ENCODE measurements at regions not wholly inside any gene's neighbourhood (a gene's known extent, or its start where the extent isn't known, plus 50 kb on each side); places are given as distances from the start of the nearest gene placed in this dataset.

DNA sequence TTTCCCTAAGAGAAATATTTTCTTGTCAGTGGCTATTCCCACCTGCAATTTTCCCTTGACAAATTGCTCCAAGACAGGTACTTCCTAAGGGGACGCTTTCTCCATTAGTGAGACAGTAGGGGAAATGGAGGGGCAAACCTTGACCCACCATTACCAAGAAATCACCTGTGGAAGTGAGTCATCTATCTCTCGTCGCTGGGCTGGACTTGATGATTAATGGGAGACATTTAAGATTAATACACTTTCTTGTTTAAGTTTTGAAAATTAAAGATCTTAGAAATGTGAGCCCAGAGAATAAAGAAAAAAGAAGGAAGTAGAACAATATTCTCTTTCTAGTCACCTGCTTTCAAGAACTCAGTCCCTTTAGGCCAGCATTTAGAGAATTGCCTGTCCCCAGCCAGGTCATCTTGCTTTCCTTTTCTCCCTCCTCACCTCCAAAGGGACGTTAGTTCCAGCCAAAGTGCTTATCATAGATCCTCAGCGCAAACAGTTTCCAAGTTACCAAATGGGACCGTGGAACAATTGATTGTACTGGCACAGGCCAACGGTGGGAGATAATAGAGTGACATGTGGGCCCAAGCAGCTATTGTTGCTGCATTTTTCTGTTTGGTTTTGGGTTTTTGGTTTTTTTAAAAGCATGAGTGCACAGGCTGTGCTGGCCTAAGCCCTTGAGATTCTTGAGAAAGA lies 284.4 kb downstream of the ENC1 start:
- TF ChIP-seq CTCF (IDR thresholded peaks at IDR 0.05; ENCODE audit: borderline replicate concordance, extremely low read depth, low read length, poor library complexity, severe bottlenecking), result no peak
- no peak for TF ChIP-seq EZH2 (IDR thresholded peaks at IDR 0.05; ENCODE audit: borderline replicate concordance, low read depth, low read length, severe bottlenecking)
